ENCODE measurements at regions not wholly inside any gene's neighbourhood (a gene's known extent, or its start where the extent isn't known, plus 50 kb on each side); places are given as distances from the start of the nearest gene placed in this dataset.

DNA sequence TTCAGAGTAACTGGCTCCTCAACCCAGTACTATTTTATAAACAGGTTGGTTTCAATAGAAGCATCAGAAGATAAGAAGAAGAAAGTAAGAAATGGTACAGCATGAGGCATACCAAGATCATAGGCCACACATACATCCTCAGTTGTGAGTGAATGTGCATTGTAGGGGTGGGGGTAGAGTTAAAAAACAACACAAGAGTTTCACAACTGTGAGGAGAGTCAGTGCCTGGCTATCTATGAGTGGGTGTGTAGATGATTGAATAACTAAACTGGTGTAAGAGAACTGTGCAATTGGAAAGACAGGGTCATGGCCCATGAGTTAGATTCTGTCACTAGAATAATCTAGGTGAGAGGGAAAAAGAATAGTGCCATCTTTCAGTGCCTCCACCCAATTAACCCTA is 748.2 kb upstream of the ACVR2A start:
- H3K9me2 ChIP-seq (ENCODE audit: insufficient read depth) = no peaks in the 10 kb centered on the region
- ATAC-seq (no peak), DNase-seq (ENCODE audit: low read depth, low spot score) (no peak)
- BruUV-seq (replicated peaks) = no TSS peak
- no peak overlapping the region for H3K4me2 ChIP-seq (ENCODE audit: low read length)
- no peak overlapping the region for H3K27ac ChIP-seq (ENCODE audit: low read depth, low read length)
- ChIA-PET RAD21 (ENCODE audit: low non-redundant PET in 1 of 2, low total read pairs in 2 of 2, uncharacterized antibody in 2 of 2, unreplicated experiment in 2 of 2) (no interaction called here), CTCF (no interaction called here), POLR2A (no interaction called here)
- no peaks in the 10 kb centered on the region for H3K9me3 ChIP-seq (ENCODE audit: control insufficient read depth in 1 of 2, insufficient read depth in 1 of 2, low read depth in 1 of 2, low read length in 2 of 2)
- no peaks in the 10 kb centered on the region for H3K27me3 ChIP-seq (ENCODE audit: insufficient read depth, low read length)
- no peaks in the 10 kb centered on the region for H4K20me1 ChIP-seq (ENCODE audit: insufficient read depth)
- H3K9ac ChIP-seq (ENCODE audit: low read length) = no peak overlapping the region
- no peak overlapping the region for H2AFZ ChIP-seq (ENCODE audit: low read depth, low read length, poor library complexity, severe bottlenecking)
- H3K4me1 ChIP-seq (ENCODE audit: control insufficient read depth in 1 of 2, insufficient read depth in 2 of 2, low read length in 2 of 2) = no peaks in the 10 kb centered on the region
- no peak for TF ChIP-seq CEBPB (IDR thresholded peaks at IDR 0.05; ENCODE audit: low read depth)
- no peak for TF ChIP-seq SRF (IDR thresholded peaks at IDR 0.05; ENCODE audit: low read depth)
- no peak for TF ChIP-seq SP1 (IDR thresholded peaks at IDR 0.05; ENCODE audit: low read depth)
- TF ChIP-seq, protein P1, sequence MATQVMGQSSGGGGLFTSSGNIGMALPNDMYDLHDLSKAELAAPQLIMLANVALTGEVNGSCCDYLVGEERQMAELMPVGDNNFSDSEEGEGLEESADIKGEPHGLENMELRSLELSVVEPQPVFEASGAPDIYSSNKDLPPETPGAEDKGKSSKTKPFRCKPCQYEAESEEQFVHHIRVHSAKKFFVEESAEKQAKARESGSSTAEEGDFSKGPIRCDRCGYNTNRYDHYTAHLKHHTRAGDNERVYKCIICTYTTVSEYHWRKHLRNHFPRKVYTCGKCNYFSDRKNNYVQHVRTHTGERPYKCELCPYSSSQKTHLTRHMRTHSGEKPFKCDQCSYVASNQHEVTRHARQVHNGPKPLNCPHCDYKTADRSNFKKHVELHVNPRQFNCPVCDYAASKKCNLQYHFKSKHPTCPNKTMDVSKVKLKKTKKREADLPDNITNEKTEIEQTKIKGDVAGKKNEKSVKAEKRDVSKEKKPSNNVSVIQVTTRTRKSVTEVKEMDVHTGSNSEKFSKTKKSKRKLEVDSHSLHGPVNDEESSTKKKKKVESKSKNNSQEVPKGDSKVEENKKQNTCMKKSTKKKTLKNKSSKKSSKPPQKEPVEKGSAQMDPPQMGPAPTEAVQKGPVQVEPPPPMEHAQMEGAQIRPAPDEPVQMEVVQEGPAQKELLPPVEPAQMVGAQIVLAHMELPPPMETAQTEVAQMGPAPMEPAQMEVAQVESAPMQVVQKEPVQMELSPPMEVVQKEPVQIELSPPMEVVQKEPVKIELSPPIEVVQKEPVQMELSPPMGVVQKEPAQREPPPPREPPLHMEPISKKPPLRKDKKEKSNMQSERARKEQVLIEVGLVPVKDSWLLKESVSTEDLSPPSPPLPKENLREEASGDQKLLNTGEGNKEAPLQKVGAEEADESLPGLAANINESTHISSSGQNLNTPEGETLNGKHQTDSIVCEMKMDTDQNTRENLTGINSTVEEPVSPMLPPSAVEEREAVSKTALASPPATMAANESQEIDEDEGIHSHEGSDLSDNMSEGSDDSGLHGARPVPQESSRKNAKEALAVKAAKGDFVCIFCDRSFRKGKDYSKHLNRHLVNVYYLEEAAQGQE (IDR thresholded peaks at IDR 0.05; ENCODE audit: low read depth) = no peak
- no peak for TF ChIP-seq EZH2 (IDR thresholded peaks at IDR 0.05)
- TF ChIP-seq ELF1 (IDR thresholded peaks at IDR 0.05; ENCODE audit: borderline replicate concordance, low read depth) = no peak
- TF ChIP-seq ZNF274 (IDR thresholded peaks at IDR 0.05; ENCODE audit: low read depth, low read length) = no peak
- TF ChIP-seq EGR1 (IDR thresholded peaks at IDR 0.05; ENCODE audit: low read depth) = no peak
- no peak for TF ChIP-seq ZFX (IDR thresholded peaks at IDR 0.05)
- TF ChIP-seq RAD21 (IDR thresholded peaks at IDR 0.05; ENCODE audit: low read depth) = no peak
- TF ChIP-seq, protein P2, sequence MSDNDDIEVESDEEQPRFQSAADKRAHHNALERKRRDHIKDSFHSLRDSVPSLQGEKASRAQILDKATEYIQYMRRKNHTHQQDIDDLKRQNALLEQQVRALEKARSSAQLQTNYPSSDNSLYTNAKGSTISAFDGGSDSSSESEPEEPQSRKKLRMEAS (IDR thresholded peaks at IDR 0.05) = no peak
- TF ChIP-seq POLR2A (IDR thresholded peaks at IDR 0.05; ENCODE audit: borderline replicate concordance, extremely low read depth, insufficient read depth, insufficient read length) = no peak
- TF ChIP-seq, protein P3, sequence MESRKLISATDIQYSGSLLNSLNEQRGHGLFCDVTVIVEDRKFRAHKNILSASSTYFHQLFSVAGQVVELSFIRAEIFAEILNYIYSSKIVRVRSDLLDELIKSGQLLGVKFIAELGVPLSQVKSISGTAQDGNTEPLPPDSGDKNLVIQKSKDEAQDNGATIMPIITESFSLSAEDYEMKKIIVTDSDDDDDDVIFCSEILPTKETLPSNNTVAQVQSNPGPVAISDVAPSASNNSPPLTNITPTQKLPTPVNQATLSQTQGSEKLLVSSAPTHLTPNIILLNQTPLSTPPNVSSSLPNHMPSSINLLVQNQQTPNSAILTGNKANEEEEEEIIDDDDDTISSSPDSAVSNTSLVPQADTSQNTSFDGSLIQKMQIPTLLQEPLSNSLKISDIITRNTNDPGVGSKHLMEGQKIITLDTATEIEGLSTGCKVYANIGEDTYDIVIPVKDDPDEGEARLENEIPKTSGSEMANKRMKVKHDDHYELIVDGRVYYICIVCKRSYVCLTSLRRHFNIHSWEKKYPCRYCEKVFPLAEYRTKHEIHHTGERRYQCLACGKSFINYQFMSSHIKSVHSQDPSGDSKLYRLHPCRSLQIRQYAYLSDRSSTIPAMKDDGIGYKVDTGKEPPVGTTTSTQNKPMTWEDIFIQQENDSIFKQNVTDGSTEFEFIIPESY (IDR thresholded peaks at IDR 0.05; ENCODE audit: extremely low read depth, insufficient replicate concordance, low read length) = no peak
- TF ChIP-seq, protein P4, sequence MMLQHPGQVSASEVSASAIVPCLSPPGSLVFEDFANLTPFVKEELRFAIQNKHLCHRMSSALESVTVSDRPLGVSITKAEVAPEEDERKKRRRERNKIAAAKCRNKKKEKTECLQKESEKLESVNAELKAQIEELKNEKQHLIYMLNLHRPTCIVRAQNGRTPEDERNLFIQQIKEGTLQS (IDR thresholded peaks at IDR 0.05) = no peak
- no peak for TF ChIP-seq CBX3 (IDR thresholded peaks at IDR 0.05; ENCODE audit: low read depth)
- no peak for TF ChIP-seq FOSL1 (IDR thresholded peaks at IDR 0.05; ENCODE audit: low read depth)
- TF ChIP-seq TCF7L2 (IDR thresholded peaks at IDR 0.05; ENCODE audit: borderline replicate concordance, extremely low read depth, insufficient read depth, insufficient read length) = no peak
- no peak for TF ChIP-seq JUND (IDR thresholded peaks at IDR 0.05)
- TF ChIP-seq YY1 (IDR thresholded peaks at IDR 0.05; ENCODE audit: extremely low read depth, insufficient replicate concordance, low read depth, low read length) = no peak
- no peak overlapping the region for H3K4me3 ChIP-seq (replicated peaks in 1 of 2; ENCODE audit: low read depth in 1 of 2, low read length in 2 of 2)
- intact Hi-C loops (cut with micrococcal nuclease) = no loop called here
- H3K36me3 ChIP-seq (ENCODE audit: control insufficient read depth in 1 of 2, insufficient read depth in 2 of 2, low read length in 2 of 2) = no peaks in the 10 kb centered on the region
- no peaks in the 10 kb centered on the region for H3K79me2 ChIP-seq (ENCODE audit: insufficient read depth, low read length)
